ENCODE measurements at regions not wholly inside any gene's neighbourhood (a gene's known extent, or its start where the extent isn't known, plus 50 kb on each side); places are given as distances from the start of the nearest gene placed in this dataset.

DNA sequence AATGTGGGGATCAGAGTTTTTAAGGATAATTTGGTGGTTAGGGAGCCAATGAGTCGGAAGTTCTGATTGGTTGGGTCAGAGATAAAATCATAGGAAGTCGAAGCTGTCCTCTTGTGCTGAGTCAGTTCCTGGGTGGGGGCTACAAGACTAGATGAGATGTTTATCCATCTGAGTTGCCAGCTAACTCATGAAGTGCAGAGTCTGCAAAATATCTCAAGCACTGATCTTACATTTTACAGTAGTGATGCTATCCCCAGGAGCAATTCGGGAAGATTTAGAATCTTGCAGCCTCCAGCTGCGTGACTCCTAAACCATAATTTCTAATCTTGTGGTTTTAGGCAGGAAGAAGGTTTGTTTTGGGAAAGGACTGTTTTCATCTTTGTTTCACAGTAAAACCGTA, 565.8 kb upstream of the SPANXN1 start:
- no peak overlapping the region for H3K4me3 ChIP-seq (ENCODE audit: low read depth, low read length)
- TF ChIP-seq, protein P1, sequence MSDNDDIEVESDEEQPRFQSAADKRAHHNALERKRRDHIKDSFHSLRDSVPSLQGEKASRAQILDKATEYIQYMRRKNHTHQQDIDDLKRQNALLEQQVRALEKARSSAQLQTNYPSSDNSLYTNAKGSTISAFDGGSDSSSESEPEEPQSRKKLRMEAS (IDR thresholded peaks at IDR 0.05; ENCODE audit: low read depth, low read length): no peak
- TF ChIP-seq POLR2A (IDR thresholded peaks at IDR 0.05; ENCODE audit: extremely low read depth, insufficient read length) (no peak), MYC (IDR thresholded peaks at IDR 0.05; ENCODE audit: low read depth, low read length) (no peak)
- TF ChIP-seq, protein P2, sequence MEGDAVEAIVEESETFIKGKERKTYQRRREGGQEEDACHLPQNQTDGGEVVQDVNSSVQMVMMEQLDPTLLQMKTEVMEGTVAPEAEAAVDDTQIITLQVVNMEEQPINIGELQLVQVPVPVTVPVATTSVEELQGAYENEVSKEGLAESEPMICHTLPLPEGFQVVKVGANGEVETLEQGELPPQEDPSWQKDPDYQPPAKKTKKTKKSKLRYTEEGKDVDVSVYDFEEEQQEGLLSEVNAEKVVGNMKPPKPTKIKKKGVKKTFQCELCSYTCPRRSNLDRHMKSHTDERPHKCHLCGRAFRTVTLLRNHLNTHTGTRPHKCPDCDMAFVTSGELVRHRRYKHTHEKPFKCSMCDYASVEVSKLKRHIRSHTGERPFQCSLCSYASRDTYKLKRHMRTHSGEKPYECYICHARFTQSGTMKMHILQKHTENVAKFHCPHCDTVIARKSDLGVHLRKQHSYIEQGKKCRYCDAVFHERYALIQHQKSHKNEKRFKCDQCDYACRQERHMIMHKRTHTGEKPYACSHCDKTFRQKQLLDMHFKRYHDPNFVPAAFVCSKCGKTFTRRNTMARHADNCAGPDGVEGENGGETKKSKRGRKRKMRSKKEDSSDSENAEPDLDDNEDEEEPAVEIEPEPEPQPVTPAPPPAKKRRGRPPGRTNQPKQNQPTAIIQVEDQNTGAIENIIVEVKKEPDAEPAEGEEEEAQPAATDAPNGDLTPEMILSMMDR (IDR thresholded peaks at IDR 0.05; ENCODE audit: low read depth, low read length): no peak
- peak; percentile 13 for DNase-seq (ENCODE audit: low read depth)

DNA sequence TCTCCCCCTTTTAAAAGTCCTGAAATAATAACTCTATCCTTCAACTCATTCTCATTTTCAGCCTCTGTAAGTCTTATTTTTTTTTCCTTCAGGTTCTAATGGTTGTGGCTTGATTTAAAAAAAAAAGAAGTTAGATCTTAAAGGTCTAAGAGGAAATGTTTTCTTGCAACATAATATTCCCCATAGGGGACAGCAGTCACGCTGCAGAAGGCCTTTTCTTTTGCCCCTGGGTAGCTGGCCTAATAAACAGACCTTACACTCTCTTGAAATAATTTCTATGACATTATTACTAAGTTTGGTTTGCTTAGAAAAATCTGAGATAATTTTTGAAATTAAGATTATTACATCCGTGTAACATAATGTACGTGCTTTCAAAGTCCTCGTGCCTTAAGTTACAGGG, 564.1 kb upstream of the SPANXN1 start:
- peak; percentile 7 for DNase-seq (ENCODE audit: low read depth)
- H3K4me3 ChIP-seq (ENCODE audit: low read depth, low read length): no peak overlapping the region
- TF ChIP-seq POLR2A (IDR thresholded peaks at IDR 0.05; ENCODE audit: extremely low read depth, insufficient read length) (no peak), MYC (IDR thresholded peaks at IDR 0.05; ENCODE audit: low read depth, low read length) (no peak)
- TF ChIP-seq, protein P2 (IDR thresholded peaks at IDR 0.05; ENCODE audit: low read depth, low read length): no peak
- TF ChIP-seq, protein P1 (IDR thresholded peaks at IDR 0.05; ENCODE audit: low read depth, low read length): no peak

DNA sequence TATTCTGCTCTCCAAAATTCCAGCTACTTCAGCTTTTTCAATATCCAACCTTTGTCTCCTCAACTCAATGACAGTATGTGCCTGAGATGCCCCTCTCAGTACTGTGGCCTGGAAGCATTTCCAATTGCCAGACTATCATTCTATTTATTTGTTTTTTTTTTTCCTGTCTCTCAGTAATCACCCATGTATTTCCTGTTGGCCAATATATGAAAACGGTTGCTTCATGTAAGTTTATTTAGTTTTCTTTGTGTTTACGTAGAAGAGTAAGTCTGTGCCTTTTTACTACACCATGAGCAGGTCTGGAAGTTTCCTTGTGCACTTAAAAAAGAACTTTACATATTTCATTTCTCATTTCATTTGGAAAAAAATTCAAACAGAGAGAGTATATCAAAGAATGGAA, 537.5 kb upstream of the SPANXN1 start:
- no peak for DNase-seq (ENCODE audit: low read depth)
- no peak for TF ChIP-seq POLR2A (IDR thresholded peaks at IDR 0.05; ENCODE audit: extremely low read depth, insufficient read length)
- H3K4me3 ChIP-seq (ENCODE audit: low read depth, low read length): no peak overlapping the region

GRCh38 chrX:144715337-144715736, 532.0 kb upstream of the SPANXN1 start:
- TF ChIP-seq, protein P2 (IDR thresholded peaks at IDR 0.05; ENCODE audit: low read depth, low read length): no peak
- TF ChIP-seq, protein P1 (IDR thresholded peaks at IDR 0.05; ENCODE audit: low read depth, low read length): no peak
- TF ChIP-seq POLR2A (IDR thresholded peaks at IDR 0.05; ENCODE audit: extremely low read depth, insufficient read length) (no peak), MYC (IDR thresholded peaks at IDR 0.05; ENCODE audit: low read depth, low read length) (no peak)
- DNase-seq (ENCODE audit: low read depth): no peak
- H3K4me3 ChIP-seq (ENCODE audit: low read depth, low read length): no peak overlapping the region

DNA sequence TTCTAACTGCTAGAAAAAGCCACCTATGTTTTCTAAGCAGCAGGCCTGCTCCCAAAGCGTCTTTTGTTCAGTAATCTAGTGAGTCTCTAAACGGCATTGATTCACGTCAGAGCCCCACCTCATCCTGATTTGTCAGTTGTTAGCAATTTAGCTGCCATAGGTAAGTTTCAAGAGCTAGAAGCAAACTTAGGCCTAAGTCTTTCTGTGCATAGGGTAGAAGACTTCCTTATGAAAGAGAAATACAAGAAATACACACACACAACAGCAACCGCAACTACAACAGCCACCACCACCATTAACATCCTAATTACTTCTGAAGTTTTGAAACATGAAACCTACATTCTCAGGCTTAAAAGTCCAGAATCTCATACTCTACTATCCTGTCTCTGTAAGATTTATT, 531.1 kb upstream of the SPANXN1 start:
- DNase-seq (ENCODE audit: low read depth): no peak
- TF ChIP-seq MYC (IDR thresholded peaks at IDR 0.05; ENCODE audit: low read depth, low read length): no peak

DNA sequence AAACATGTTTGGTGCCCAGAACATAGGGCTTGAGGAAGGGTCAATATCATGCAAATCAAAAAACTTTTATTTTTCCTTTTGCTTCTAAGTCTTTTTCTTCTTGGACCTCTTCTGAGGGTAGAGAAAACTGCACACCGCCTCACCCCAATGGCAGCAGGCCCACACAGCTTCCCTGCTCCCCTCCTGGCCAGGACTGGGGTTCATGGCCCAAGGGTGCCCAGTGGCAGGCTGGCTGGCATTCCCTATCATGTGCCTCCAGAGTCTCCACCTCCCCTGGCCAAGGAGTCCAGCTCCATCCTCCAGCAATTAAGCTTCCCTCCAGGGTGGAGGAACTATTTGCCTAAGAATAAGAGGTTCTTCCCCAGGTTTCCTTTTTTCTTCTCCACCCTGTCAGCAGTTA, 529.6 kb upstream of the SPANXN1 start:
- TF ChIP-seq MYC (IDR thresholded peaks at IDR 0.05; ENCODE audit: low read depth, low read length) (no peak), POLR2A (IDR thresholded peaks at IDR 0.05; ENCODE audit: extremely low read depth, insufficient read length) (no peak)
- TF ChIP-seq, protein P2 (IDR thresholded peaks at IDR 0.05; ENCODE audit: low read depth, low read length): no peak
- TF ChIP-seq, protein P1 (IDR thresholded peaks at IDR 0.05; ENCODE audit: low read depth, low read length): no peak
- H3K4me3 ChIP-seq (ENCODE audit: low read depth, low read length): no peak overlapping the region
- no peak for DNase-seq (ENCODE audit: low read depth)

More for the DNA sequence above, 531.1 kb upstream of the SPANXN1 start:
- H3K4me3 ChIP-seq (ENCODE audit: low read depth, low read length): no peak overlapping the region

DNA sequence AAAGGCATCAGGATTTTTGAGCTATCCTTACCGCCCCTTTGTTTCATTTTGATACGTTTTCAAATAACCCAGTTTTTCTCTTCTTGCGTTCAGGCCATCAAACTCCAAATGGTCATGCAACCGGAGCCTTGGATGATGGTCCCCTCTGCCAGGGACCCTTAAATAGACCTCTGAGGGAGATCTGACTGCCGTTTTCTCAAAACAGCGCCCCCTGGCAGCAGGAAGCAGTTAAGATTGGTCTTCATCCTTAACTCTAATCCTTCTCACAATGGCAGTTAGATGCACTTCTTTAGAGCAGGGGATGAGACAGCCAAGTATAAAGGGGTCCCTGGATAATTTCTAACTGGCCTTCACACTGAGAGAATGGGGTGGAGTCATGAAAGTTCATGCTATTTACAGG, 525.0 kb upstream of the SPANXN1 start:
- peak; percentile 7 for DNase-seq (ENCODE audit: low read depth)
- no peak overlapping the region for H3K4me3 ChIP-seq (ENCODE audit: low read depth, low read length)
- TF ChIP-seq, protein P2 (IDR thresholded peaks at IDR 0.05; ENCODE audit: low read depth, low read length): peak; percentile 20
- no peak for TF ChIP-seq MYC (IDR thresholded peaks at IDR 0.05; ENCODE audit: low read depth, low read length)
- TF ChIP-seq, protein P1 (IDR thresholded peaks at IDR 0.05; ENCODE audit: low read depth, low read length): no peak

All from NB4 (cell line).